Activated CD4-positive, alpha-beta memory T cell treated with anti-CD3 and anti-CD28 coated beads for 36 hours (primary cell): ENCODE measurements at regions not wholly inside any gene's neighbourhood (a gene's known extent, or its start where the extent isn't known, plus 50 kb on each side); places are given as distances from the start of the nearest gene placed in this dataset.

Experiments used
- CTCF ChIA-PET: fragments of 350-600 bp; sonication (Branson Sonifier 250); formaldehyde crosslinking; loops from one replicate; lab custom pipeline; 2021; ENCODE audit warnings: antibody characterized with exemption, inconsistent platforms; lab: Charles Lee
- POLR2A ChIA-PET: fragments of 350-600 bp; sonication (Branson Sonifier 250); formaldehyde crosslinking; loops from one replicate; lab custom pipeline; 2021; ENCODE audit warnings: antibody characterized with exemption; lab: Charles Lee
- DNase-seq: peaks from one replicate; pipeline ENCODE4 v3.0.0-alpha.2; 2020
- H3K27ac Mint-ChIP-seq: one replicate; pipeline ENCODE4 v1.8.0; 2021; ENCODE audit warnings: mixed read lengths
- H3K27me3 Mint-ChIP-seq: one replicate; pipeline ENCODE4 v1.8.0; 2021; ENCODE audit warnings: mixed read lengths
- H3K36me3 Mint-ChIP-seq: one replicate; pipeline ENCODE4 v1.8.0; 2021; ENCODE audit warnings: mixed read lengths
- H3K4me1 Mint-ChIP-seq: one replicate; pipeline ENCODE4 v1.8.0; 2021; ENCODE audit warnings: low read depth, mixed read lengths
- H3K4me3 Mint-ChIP-seq: one replicate; pipeline ENCODE4 v1.8.0; 2021; ENCODE audit warnings: mild to moderate bottlenecking, mixed read lengths
- H3K9me3 Mint-ChIP-seq: one replicate; pipeline ENCODE4 v1.8.0; 2021; ENCODE audit warnings: mixed read lengths
- intact Hi-C: fragments of 100-400 bp; cut with micrococcal nuclease; formaldehyde crosslinking; loops from one replicate; pipeline ENCODE4 v1.15.1; 2023

DNA sequence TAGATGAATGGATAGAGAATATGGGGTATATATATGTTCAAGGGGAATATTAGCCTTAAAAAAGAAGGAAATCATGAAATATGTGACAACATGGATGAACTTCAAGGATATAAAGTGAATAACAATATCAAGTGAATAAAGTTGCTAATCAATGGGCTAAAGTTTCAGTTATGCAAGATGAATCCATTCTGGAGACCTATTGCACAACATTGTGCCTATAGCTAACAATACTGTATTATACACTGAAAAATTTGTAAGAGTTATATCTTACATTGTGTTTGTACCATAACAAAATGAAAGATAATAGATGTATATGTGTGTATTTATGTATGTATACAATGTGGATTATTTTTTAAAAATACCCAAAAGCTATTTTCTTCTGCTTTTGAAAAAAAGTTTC, 96.3 kb upstream of the DPYD start:
- POLR2A ChIA-PET: no interaction called here
- no peaks in the 10 kb centered on the region for H3K36me3 Mint-ChIP-seq
- intact Hi-C loops: no loop called here

DNA sequence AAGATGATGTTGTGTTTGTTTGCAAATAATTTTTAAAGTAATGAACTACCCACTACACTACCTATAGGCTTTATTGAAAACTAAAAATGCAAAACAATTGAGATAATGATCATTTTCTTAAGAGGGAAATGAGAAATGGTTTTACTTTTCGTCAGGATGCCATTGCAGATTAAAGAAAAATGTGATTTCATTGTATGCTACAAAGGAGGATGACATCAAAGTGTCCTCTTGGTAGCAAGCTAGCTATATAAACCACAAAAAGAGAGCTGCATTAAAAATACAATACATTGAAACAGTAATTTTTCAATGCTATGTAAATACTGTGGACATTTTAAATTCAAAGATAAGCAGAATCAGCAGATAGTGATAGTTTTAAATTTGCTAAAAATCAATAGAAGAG, 87.5 kb upstream of the DPYD start:
- no peaks in the 10 kb centered on the region for H3K27me3 Mint-ChIP-seq
- no peak for DNase-seq
- intact Hi-C loops: no loop called here
- no peaks in the 10 kb centered on the region for H3K36me3 Mint-ChIP-seq
- H3K4me1 Mint-ChIP-seq: peaks cover 6% of the 10 kb centered on the region
- H3K4me3 Mint-ChIP-seq: no peak overlapping the region
- H3K27ac Mint-ChIP-seq: no peak overlapping the region
- ChIA-PET POLR2A (no interaction called here), CTCF (no interaction called here)
- no peaks in the 10 kb centered on the region for H3K9me3 Mint-ChIP-seq

More for the DNA sequence above, 96.3 kb upstream of the DPYD start:
- no peaks in the 10 kb centered on the region for H3K4me1 Mint-ChIP-seq
- H3K27ac Mint-ChIP-seq: no peak overlapping the region
- CTCF ChIA-PET: interaction anchor here (1.8 kb wide), 1 partner anchor 37 kb away, joined by 6 read pairs; no protein-coding TSS in a partner anchor
- H3K4me3 Mint-ChIP-seq: no peak overlapping the region
- peaks cover 2% of the 10 kb centered on the region for H3K27me3 Mint-ChIP-seq
- DNase-seq: no peak
- no peaks in the 10 kb centered on the region for H3K9me3 Mint-ChIP-seq

DNA sequence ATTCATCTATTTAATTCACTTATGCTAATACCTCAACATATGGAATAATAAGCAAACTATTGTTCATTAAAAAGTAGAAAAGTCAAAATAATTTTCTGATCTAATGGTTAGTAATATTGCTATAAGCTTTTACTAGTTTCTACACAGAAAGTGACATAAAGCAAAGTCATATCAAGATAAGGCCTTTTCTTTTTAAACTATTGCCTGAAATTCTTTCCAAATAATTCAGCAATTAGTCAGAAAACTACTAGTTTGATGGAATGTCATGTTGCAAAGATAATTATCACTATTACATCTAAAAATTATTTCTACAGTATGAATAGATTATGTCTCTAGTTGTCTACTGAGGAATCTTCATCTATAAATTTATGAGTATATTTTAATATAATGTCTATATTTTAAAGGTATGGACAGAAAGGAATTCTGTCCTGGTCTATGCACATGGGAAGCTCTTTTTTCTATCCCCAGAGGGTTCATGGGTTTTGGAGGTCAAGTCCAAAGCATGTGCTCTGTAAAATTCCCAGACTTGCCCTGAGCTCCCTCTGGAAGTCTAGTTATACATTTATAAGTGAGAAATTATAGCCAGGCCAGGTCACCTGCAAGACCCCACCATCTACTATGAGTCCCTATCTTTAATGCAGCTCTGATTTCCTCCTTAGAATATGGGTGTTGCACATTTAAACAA, 84.6 kb upstream of the DPYD start:
- DNase-seq: no peak
- Mint-ChIP-seq H3K4me1 (peaks cover 6% of the 10 kb centered on the region), H3K27ac (no peak overlapping the region), H3K9me3 (no peaks in the 10 kb centered on the region), H3K4me3 (no peak overlapping the region), H3K27me3 (no peaks in the 10 kb centered on the region), H3K36me3 (no peaks in the 10 kb centered on the region)
- intact Hi-C loops: no loop called here
- ChIA-PET CTCF (no interaction called here), POLR2A (no interaction called here)

DNA sequence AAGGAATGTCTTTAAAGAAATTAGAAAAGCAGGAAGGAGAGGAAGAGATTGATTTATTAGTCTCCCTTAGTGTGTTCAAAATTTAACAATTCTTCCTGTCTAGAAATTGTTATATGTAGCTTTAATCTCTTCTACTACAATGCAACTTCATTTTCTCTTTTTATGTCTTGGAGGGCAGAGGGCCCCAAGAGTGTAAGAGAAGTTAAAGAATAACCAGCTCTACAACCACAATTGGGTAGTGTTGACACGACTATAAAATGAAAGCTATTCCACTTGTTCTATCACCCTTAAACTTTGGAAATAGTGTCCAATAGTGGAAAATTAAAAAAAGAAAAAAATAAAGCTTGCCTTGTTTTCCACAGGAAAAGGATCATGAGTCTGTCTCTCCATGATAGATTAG, 82.6 kb upstream of the DPYD start:
- H3K4me1 Mint-ChIP-seq: peaks cover 3% of the 10 kb centered on the region
- no peaks in the 10 kb centered on the region for H3K9me3 Mint-ChIP-seq
- no peaks in the 10 kb centered on the region for H3K36me3 Mint-ChIP-seq
- CTCF ChIA-PET: no interaction called here
- H3K4me3 Mint-ChIP-seq: no peak overlapping the region
- POLR2A ChIA-PET: no interaction called here
- H3K27me3 Mint-ChIP-seq: no peaks in the 10 kb centered on the region
- intact Hi-C loops: no loop called here
- H3K27ac Mint-ChIP-seq: no peak overlapping the region
- no peak for DNase-seq

DNA sequence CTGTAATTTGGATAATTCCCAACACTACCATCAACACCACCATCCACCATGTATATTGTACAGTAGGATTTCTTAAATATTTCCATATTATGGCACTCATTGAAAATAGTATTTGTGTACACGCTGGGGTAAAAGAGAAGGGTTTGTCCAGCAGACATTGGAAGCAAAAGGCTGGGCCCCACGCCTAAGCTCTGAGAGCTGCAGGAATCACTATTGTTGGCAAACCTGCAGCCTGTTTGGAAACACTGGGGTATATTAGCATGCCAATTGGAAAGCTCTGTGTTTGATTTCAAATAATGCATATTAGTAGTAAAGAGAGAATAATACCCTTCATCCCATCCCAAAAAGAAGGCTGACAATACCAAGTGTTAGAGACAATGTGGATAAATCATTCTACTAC, 81.5 kb upstream of the DPYD start:
- Mint-ChIP-seq H3K36me3 (no peaks in the 10 kb centered on the region), H3K9me3 (no peaks in the 10 kb centered on the region), H3K4me1 (no peaks in the 10 kb centered on the region), H3K27ac (no peak overlapping the region), H3K27me3 (no peaks in the 10 kb centered on the region), H3K4me3 (no peak overlapping the region)
- intact Hi-C loops: no loop called here
- ChIA-PET POLR2A (no interaction called here), CTCF (no interaction called here)
- no peak for DNase-seq

DNA sequence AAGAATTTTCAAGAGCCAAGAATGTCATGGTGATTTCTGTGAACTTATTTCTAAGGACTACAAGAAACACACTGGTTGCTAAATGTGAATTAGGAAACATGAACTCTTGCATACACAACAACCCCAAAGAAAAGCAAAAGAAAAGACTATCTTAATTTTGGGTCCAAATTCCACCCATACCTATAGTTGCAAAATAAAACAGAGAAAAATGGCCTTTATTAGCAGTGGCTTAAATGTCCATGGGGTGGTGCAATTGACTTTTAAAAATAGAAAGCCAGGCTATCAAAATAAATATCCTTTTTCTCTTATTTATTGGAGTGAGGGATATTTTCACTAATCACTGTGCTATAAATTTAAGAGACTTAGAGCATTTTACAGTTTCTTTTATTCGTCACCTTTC, 80.9 kb upstream of the DPYD start:
- no peak overlapping the region for H3K4me3 Mint-ChIP-seq
- POLR2A ChIA-PET: no interaction called here
- H3K9me3 Mint-ChIP-seq: no peaks in the 10 kb centered on the region
- H3K4me1 Mint-ChIP-seq: no peaks in the 10 kb centered on the region
- H3K27me3 Mint-ChIP-seq: no peaks in the 10 kb centered on the region
- H3K36me3 Mint-ChIP-seq: no peaks in the 10 kb centered on the region
- no peak for DNase-seq
- intact Hi-C loops: no loop called here
- CTCF ChIA-PET: no interaction called here
- H3K27ac Mint-ChIP-seq: no peak overlapping the region

DNA sequence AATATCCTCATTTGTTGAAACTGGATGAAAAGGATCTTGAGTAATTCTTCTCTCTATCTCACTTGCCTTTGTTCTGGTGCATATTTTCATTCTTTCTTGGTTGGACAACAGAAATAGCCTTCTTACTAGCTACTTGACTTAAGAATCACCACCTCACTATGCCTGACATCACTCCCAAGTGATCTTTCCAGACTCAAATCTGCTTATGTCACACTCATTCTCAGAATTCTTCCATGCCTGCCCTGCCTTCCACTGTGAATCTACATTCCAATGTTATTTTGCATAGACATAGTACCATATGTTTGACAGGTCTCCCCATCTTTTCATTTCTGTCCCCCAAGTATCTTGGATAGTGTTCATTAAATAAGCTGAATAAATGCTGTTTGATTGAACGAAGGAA, 78.5 kb upstream of the DPYD start:
- CTCF ChIA-PET: no interaction called here
- Mint-ChIP-seq H3K9me3 (no peaks in the 10 kb centered on the region), H3K4me1 (no peaks in the 10 kb centered on the region), H3K27me3 (no peaks in the 10 kb centered on the region), H3K4me3 (no peak overlapping the region), H3K36me3 (no peaks in the 10 kb centered on the region), H3K27ac (no peak overlapping the region)
- intact Hi-C loops: no loop called here
- POLR2A ChIA-PET: no interaction called here
- no peak for DNase-seq

DNA sequence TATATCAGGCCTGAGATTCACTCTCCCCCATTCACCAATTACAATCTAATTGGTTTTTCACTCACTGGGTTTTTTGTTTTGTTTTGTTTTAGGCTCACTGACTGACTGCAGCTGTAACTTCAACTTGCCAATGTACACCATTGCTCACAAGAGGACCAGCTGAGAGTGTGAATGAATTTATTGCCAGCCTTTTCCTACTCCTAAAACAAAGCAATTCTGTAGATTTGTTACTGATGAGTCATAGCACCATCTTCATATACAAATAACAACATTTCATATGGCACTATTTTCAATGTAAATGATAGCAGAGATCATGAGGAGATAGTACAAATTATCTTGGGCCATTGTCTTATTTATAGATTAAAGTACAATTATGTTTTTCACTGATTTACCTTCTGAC, 76.0 kb upstream of the DPYD start:
- Mint-ChIP-seq H3K9me3 (no peaks in the 10 kb centered on the region), H3K27ac (no peak overlapping the region), H3K4me3 (no peak overlapping the region), H3K36me3 (no peaks in the 10 kb centered on the region), H3K4me1 (no peaks in the 10 kb centered on the region), H3K27me3 (no peaks in the 10 kb centered on the region)
- POLR2A ChIA-PET: no interaction called here
- intact Hi-C loops: no loop called here
- DNase-seq: no peak
- CTCF ChIA-PET: no interaction called here

DNA sequence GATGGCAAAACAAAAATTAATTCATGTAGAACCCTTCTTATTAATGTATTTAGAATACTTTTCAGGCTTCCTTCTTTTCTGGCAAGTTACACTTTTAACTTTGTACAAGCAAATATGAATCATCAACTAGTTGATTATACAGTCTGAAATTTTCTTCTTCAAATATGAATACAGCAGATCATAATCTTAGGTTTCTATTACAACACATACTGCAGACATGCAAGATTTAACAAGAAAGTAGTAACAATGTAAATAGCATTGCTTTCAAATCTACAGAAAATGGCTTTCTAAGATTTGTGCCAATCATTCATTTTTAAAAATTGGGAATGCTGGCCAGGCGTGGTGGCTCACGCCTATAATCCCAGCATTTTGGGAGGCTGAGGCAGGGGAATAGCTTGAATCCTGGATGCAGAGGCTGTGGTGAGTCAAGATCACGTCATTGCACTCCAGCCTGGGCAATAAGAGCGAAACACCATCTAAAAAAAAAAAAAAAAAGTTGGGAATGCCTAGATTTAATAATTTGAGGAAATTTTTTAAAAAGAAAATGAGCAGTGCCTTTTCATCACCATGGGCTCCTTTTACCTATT, 68.4 kb upstream of the DPYD start:
- intact Hi-C loops: no loop called here
- Mint-ChIP-seq H3K9me3 (no peaks in the 10 kb centered on the region), H3K27ac (no peak overlapping the region), H3K4me1 (peaks cover 9% of the 10 kb centered on the region), H3K27me3 (peaks cover 4% of the 10 kb centered on the region), H3K36me3 (no peaks in the 10 kb centered on the region), H3K4me3 (no peak overlapping the region)
- ChIA-PET CTCF (interaction anchor here (0.6 kb wide), 1 partner anchor 86 kb away, joined by 4 read pairs; no protein-coding TSS in a partner anchor), POLR2A (no interaction called here)
- no peak for DNase-seq

DNA sequence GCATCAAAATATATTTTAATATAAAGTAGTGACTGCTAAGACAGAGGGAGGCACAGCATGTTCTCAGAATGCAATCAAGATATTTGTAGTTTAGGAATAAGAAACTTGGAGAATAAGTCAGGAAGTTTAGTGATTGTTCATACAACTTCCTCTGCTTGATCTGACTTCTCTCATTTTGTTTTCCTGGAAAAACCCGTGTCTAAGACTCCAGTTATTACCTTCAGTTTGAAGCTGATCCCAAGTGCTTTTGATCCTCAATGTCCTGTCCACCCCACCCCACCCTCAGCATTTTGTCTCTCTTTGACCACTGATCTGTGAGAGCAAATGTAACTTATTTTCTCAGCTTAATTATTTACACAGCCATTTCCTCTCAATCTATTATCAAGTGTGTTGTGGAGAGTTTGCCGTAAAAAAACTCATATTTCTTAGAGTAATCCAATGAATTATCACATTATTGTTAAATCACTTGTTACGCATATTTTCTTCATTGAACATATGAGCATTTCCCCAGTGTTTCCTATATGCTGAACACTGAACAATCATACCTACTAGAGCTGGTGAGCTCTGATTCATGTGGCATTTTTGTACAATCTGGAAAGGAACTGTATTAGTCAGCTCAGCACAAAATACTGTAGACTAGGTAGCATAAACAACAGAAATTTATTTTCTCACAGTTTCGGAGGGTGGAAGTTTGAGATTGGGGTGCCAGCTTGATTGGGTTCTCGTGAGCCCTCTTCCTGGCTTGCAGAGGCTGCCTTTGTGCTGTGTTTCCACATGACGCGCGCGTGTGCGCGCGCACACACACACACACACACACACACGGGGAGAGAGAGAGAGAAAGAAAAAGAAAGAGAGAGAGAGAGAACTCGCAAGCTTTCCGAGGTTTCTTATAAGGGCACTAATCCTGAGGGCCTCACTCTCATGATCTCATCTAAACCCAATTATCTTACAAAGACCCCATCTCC, 65.5 kb upstream of the DPYD start:
- H3K4me1 Mint-ChIP-seq: peaks cover 9% of the 10 kb centered on the region
- H3K27ac Mint-ChIP-seq: peak overlapping the region; percentile 8
- peak overlapping the region; percentile 48 for H3K4me3 Mint-ChIP-seq
- intact Hi-C loops: no loop called here
- peak; percentile 22 for DNase-seq
- POLR2A ChIA-PET: no interaction called here
- H3K27me3 Mint-ChIP-seq: peaks cover 4% of the 10 kb centered on the region
- no peaks in the 10 kb centered on the region for H3K36me3 Mint-ChIP-seq
- CTCF ChIA-PET: no interaction called here
- H3K9me3 Mint-ChIP-seq: no peaks in the 10 kb centered on the region

DNA sequence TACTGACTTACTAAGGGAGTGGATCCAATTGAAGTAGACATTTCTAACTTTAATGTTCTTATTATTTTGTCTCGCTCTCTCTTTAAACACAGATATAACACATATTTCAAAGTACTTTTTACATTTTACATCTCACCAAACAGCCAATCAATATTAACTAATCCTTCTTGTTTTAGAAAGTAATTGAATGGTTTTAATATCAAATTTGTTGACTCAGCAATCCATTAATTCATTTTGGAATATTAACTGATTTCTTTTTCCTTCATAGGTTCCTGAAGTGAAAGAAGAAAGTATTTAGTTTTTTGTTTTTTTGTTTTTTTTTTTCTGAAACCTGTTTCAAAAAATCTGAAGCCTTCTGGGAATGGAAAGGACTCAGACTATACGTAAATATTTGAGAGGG, 62.3 kb upstream of the DPYD start:
- ChIA-PET CTCF (no interaction called here), POLR2A (no interaction called here)
- H3K36me3 Mint-ChIP-seq: no peaks in the 10 kb centered on the region
- no peak overlapping the region for H3K27ac Mint-ChIP-seq
- H3K4me3 Mint-ChIP-seq: no peak overlapping the region
- no peaks in the 10 kb centered on the region for H3K9me3 Mint-ChIP-seq
- peaks cover 9% of the 10 kb centered on the region for H3K4me1 Mint-ChIP-seq
- no peaks in the 10 kb centered on the region for H3K27me3 Mint-ChIP-seq
- no peak for DNase-seq
- intact Hi-C loops: no loop called here

DNA sequence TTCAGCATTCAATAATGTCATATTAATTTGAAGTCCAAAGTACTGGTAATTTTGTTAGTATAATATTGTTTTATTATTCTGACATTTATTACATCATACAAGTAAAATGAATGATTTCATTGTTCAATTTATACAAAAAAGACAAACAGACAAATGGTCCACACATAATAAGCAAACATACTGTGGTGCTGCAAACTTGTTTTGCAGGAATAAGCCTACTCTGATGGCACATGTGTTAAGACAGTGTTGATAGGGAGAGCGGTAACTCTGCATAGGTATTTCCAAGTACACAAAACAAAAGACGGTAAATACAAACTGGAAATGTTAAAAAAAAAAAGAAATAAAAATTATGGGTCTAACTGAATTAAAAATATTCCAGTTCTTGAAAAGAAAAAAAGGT, 59.7 kb upstream of the DPYD start:
- intact Hi-C loops: no loop called here
- no peak overlapping the region for H3K27ac Mint-ChIP-seq
- POLR2A ChIA-PET: no interaction called here

More for the DNA sequence above, 59.7 kb upstream of the DPYD start:
- no peaks in the 10 kb centered on the region for H3K36me3 Mint-ChIP-seq
- no peaks in the 10 kb centered on the region for H3K27me3 Mint-ChIP-seq
- H3K4me3 Mint-ChIP-seq: no peak overlapping the region
- no peak for DNase-seq
- no peaks in the 10 kb centered on the region for H3K4me1 Mint-ChIP-seq
- CTCF ChIA-PET: no interaction called here
- no peaks in the 10 kb centered on the region for H3K9me3 Mint-ChIP-seq
